ENCODE measurements at regions not wholly inside any gene's neighbourhood (a gene's known extent, or its start where the extent isn't known, plus 50 kb on each side); places are given as distances from the start of the nearest gene placed in this dataset.

DNA sequence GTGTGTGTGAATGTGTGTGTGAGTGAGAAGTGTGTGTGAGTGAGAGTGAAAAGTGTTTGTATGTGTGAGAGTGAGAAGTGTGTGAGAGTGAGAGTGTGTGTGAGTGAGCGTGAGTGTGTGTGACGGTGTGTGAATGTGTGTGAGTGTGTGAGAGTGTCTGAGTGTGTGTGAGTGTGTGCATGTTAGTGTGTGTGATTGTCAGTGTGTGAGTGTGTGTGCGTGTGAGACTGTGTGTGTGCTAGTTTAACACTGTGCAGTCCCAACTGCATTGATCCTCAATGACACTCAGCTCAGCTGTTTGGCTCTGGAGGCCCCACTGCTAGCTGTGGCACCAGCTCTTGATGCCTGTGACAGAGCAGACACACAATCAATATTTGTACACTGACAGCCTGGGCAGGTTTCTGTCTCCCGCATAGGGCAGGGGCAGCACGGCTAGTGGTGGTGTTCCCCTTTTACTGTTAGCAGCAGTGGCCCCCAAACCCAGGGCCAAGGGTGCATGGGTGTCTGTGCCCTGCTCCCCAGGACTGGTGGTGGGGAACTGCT lies 135.0 kb downstream of the INHBB start:
- Histone ChIP-seq H3K9ac (ENCODE audit: control insufficient read depth, insufficient read depth, low read length) (no peak overlapping the region), H3K36me3 (ENCODE audit: control insufficient read depth in 2 of 2, insufficient read depth in 2 of 2, low read length in 1 of 2) (no peaks in the 10 kb centered on the region), H3K27me3 (replicated peaks in 1 of 2; ENCODE audit: control insufficient read depth in 2 of 2, insufficient read depth in 2 of 2, low read length in 1 of 2) (peaks cover 0 to 2% of the 10 kb centered on the region in 2 experiments; a peak in 1 of 4 replicates), H3K4me1 (ENCODE audit: control insufficient read depth, insufficient read depth, low read length) (no peaks in the 10 kb centered on the region), H3K4me2 (ENCODE audit: control insufficient read depth, insufficient read depth) (no peak overlapping the region), H3K79me2 (ENCODE audit: control insufficient read depth, insufficient read depth, low read length) (no peaks in the 10 kb centered on the region), H3K27ac (ENCODE audit: control insufficient read depth, insufficient read depth) (no peak overlapping the region), H3K4me3 (no peak overlapping the region), H2AFZ (ENCODE audit: control insufficient read depth, low read depth, low read length) (no peak overlapping the region), H3K9me3 (replicated peaks; ENCODE audit: control insufficient read depth, insufficient read depth, low read length) (no peaks in the 10 kb centered on the region), H4K20me1 (ENCODE audit: control insufficient read depth, insufficient read depth) (no peaks in the 10 kb centered on the region)
- in situ Hi-C loops (cut with MboI) (no loop called here), intact Hi-C loops (cut with micrococcal nuclease; ENCODE audit: unreplicated experiment) (no loop called here)
- DNase-seq (ENCODE audit: low read depth, low spot score) (no peak), FAIRE-seq (no peak), ATAC-seq (no peak)
- RAD21 ChIA-PET (ENCODE audit: unreplicated experiment): no interaction called here
- no TSS peak for BruUV-seq (replicated peaks)
- POLR2A ChIA-PET: no interaction called here
- CTCF ChIA-PET: no interaction called here
- TF ChIP-seq RBBP5 (conservative IDR thresholded peaks at IDR 0.05) (no peak), ZNF217 (IDR thresholded peaks at IDR 0.05) (no peak), ATF7 (IDR thresholded peaks at IDR 0.05; ENCODE audit: low read depth) (no peak), STAT1 (conservative IDR thresholded peaks at IDR 0.05) (no peak), ZBED1 (IDR thresholded peaks at IDR 0.05; ENCODE audit: borderline replicate concordance) (no peak)
- TF ChIP-seq, protein P1, sequence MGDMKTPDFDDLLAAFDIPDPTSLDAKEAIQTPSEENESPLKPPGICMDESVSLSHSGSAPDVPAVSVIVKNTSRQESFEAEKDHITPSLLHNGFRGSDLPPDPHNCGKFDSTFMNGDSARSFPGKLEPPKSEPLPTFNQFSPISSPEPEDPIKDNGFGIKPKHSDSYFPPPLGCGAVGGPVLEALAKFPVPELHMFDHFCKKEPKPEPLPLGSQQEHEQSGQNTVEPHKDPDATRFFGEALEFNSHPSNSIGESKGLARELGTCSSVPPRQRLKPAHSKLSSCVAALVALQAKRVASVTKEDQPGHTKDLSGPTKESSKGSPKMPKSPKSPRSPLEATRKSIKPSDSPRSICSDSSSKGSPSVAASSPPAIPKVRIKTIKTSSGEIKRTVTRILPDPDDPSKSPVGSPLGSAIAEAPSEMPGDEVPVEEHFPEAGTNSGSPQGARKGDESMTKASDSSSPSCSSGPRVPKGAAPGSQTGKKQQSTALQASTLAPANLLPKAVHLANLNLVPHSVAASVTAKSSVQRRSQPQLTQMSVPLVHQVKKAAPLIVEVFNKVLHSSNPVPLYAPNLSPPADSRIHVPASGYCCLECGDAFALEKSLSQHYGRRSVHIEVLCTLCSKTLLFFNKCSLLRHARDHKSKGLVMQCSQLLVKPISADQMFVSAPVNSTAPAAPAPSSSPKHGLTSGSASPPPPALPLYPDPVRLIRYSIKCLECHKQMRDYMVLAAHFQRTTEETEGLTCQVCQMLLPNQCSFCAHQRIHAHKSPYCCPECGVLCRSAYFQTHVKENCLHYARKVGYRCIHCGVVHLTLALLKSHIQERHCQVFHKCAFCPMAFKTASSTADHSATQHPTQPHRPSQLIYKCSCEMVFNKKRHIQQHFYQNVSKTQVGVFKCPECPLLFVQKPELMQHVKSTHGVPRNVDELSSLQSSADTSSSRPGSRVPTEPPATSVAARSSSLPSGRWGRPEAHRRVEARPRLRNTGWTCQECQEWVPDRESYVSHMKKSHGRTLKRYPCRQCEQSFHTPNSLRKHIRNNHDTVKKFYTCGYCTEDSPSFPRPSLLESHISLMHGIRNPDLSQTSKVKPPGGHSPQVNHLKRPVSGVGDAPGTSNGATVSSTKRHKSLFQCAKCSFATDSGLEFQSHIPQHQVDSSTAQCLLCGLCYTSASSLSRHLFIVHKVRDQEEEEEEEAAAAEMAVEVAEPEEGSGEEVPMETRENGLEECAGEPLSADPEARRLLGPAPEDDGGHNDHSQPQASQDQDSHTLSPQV (IDR thresholded peaks at IDR 0.05): no peak
- TF ChIP-seq, protein P2, sequence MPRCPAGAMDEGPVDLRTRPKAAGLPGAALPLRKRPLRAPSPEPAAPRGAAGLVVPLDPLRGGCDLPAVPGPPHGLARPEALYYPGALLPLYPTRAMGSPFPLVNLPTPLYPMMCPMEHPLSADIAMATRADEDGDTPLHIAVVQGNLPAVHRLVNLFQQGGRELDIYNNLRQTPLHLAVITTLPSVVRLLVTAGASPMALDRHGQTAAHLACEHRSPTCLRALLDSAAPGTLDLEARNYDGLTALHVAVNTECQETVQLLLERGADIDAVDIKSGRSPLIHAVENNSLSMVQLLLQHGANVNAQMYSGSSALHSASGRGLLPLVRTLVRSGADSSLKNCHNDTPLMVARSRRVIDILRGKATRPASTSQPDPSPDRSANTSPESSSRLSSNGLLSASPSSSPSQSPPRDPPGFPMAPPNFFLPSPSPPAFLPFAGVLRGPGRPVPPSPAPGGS (IDR thresholded peaks at IDR 0.05; ENCODE audit: borderline replicate concordance, insufficient read depth, low read depth, low read length, poor library complexity, severe bottlenecking): peak; percentile 88
- 40% methylated on average over 5 of the region's 5 CpGs for WGBS (ENCODE audit: insufficient coverage, insufficient replicate concordance, low lambda C conversion rate, missing lambda C conversion rate)
- SMC1A ChIA-PET (ENCODE audit: uncharacterized antibody, unreplicated experiment): no interaction called here

Data from GM12878 (cell line).